ENCODE measurements at regions not wholly inside any gene's neighbourhood (a gene's known extent, or its start where the extent isn't known, plus 50 kb on each side); places are given as distances from the start of the nearest gene placed in this dataset.
A peak's percentile ranks its signal among the peaks of the same experiment; 100 is the strongest.

- no peak for ATAC-seq
- Histone ChIP-seq H3K36me3 (no peaks in the 10 kb centered on the region), H3K27me3 (no peaks in the 10 kb centered on the region), H3K27ac (no peak overlapping the region), H3K4me1 (peaks cover 9% of the 10 kb centered on the region), H3K4me3 (no peak overlapping the region), H3K9me3 (no peaks in the 10 kb centered on the region)
- no peak for DNase-seq
- TF ChIP-seq CTCF (IDR thresholded peaks at IDR 0.05): no peak
- intact Hi-C loops (cut with DNase I): no loop called here
Observed at GRCh38 chr6:11335826-11336225, 103.4 kb upstream of the NEDD9 start.

- H3K4me1 ChIP-seq: peaks cover 18% of the 10 kb centered on the region
- no peak for ATAC-seq
- H3K9me3 ChIP-seq: no peaks in the 10 kb centered on the region
- no peaks in the 10 kb centered on the region for H3K27me3 ChIP-seq
- no peak for TF ChIP-seq CTCF (IDR thresholded peaks at IDR 0.05)
- no peak for DNase-seq
- no peak overlapping the region for H3K4me3 ChIP-seq
- no peak overlapping the region for H3K27ac ChIP-seq
- intact Hi-C loops (cut with DNase I): no loop called here
- H3K36me3 ChIP-seq: no peaks in the 10 kb centered on the region
Observed at GRCh38 chr6:11333132-11333849, 100.8 kb upstream of the NEDD9 start.

- Histone ChIP-seq H3K9me3 (no peaks in the 10 kb centered on the region), H3K4me1 (peaks cover 18% of the 10 kb centered on the region), H3K27ac (no peak overlapping the region), H3K27me3 (no peaks in the 10 kb centered on the region), H3K4me3 (no peak overlapping the region), H3K36me3 (no peaks in the 10 kb centered on the region)
- DNase-seq: no peak
- no peak for TF ChIP-seq CTCF (IDR thresholded peaks at IDR 0.05)
- intact Hi-C loops (cut with DNase I): no loop called here
- ATAC-seq: no peak
Observed at GRCh38 chr6:11332463-11332862, 100.0 kb upstream of the NEDD9 start.

- Histone ChIP-seq H3K4me3 (no peak overlapping the region), H3K4me1 (peaks cover 18% of the 10 kb centered on the region), H3K9me3 (no peaks in the 10 kb centered on the region), H3K36me3 (no peaks in the 10 kb centered on the region), H3K27ac (peak overlapping the region; percentile 14), H3K27me3 (no peaks in the 10 kb centered on the region)
- peak; percentile 25 for ATAC-seq
- intact Hi-C loops (cut with DNase I): no loop called here
- no peak for TF ChIP-seq CTCF (IDR thresholded peaks at IDR 0.05)
- DNase-seq: no peak
Observed at GRCh38 chr6:11331111-11331510, 98.6 kb upstream of the NEDD9 start.

- H3K27me3 ChIP-seq: no peaks in the 10 kb centered on the region
- no peak for DNase-seq
- H3K4me3 ChIP-seq: no peak overlapping the region
- H3K27ac ChIP-seq: peak overlapping the region; percentile 14
- TF ChIP-seq CTCF (IDR thresholded peaks at IDR 0.05): no peak
- no peaks in the 10 kb centered on the region for H3K36me3 ChIP-seq
- intact Hi-C loops (cut with DNase I): no loop called here
- peaks cover 18% of the 10 kb centered on the region for H3K4me1 ChIP-seq
- ATAC-seq: peak; percentile 81
- no peaks in the 10 kb centered on the region for H3K9me3 ChIP-seq
Observed at GRCh38 chr6:11330413-11330760, 97.9 kb upstream of the NEDD9 start.

Data from upper lobe of right lung (tissue), 1 donor.